K562 (cell line): ENCODE measurements at regions not wholly inside any gene's neighbourhood (a gene's known extent, or its start where the extent isn't known, plus 50 kb on each side); places are given as distances from the start of the nearest gene placed in this dataset.

Experiments used
- ATAC-seq: fragments of 200-7000 bp; cut with Tn5 transposase; 3 replicates; pipeline ENCODE4 v1.9.1; 2020; ENCODE audit warnings: moderate library complexity
- BruUV-seq: library from RNA; stranded (reverse); fragments of 400-500 nt; replicated peaks from 2 replicates; lab custom pipeline; 2021; lab: Mats Ljungman, UMichigan
- CTCF ChIA-PET: fragments of 300-600 bp; formaldehyde crosslinking; extraction: SDS; loops from one replicate; lab custom pipeline; 2021; ENCODE audit warnings: low intra/inter-chr PET ratio; lab: Yijun Ruan, JAX
- POLR2A ChIA-PET: fragments of 300-600, 350-650 bp; sonication (Branson Sonifier 250); formaldehyde crosslinking; extraction: SDS; loops from one replicate; lab custom pipeline; 2021; ENCODE audit warnings: antibody characterized with exemption, inconsistent platforms; lab: Yijun Ruan, JAX
- DNase-seq, 4 experiments: peaks; one replicate each; pipeline versions ENCODE4 v3.0.0 to v3.0.0-alpha.2; 2011 to 2018; ENCODE audit warnings: low spot score in 3 of 4, mixed read lengths in 3 of 4; ENCODE audit errors: extremely low read depth in 1 of 4
- FAIRE-seq: peaks from 2 replicates; lab custom pipeline; 2011; peaks lifted over from hg19 to GRCh38; lab: Jason Lieb, UNC
- H2AFZ ChIP-seq: 2 replicates; pipeline ENCODE4 v1.6.0; 2011; ENCODE audit warnings: low read depth, low read length, control low read depth, inconsistent platforms
- H3K27ac ChIP-seq: fragments of 200-600 bp; 3 replicates; pipeline ENCODE4 v1.8.0; 2011; ENCODE audit warnings: low read depth, mild to moderate bottlenecking, control low read depth, inconsistent platforms, low read length, moderate library complexity, mixed read lengths; ENCODE audit errors: extremely low read depth
- H3K27me3 ChIP-seq, 2 experiments: fragments of 300-600 bp in 1 of 2; 2 replicates in 1 of 2; 3 replicates in 1 of 2; pipeline versions ENCODE4 v1.6.0 to v1.8.0; 2011; ENCODE audit warnings: inconsistent platforms in 2 of 2, low read length in 2 of 2, mild to moderate bottlenecking in 1 of 2, mixed read lengths in 1 of 2, moderate library complexity in 1 of 2; ENCODE audit not compliant: control insufficient read depth in 2 of 2, insufficient read depth in 2 of 2
- H3K36me3 ChIP-seq: fragments of 300-600 bp; 3 replicates; pipeline ENCODE4 v1.8.0; 2011; ENCODE audit warnings: mild to moderate bottlenecking, low read length, inconsistent platforms; ENCODE audit not compliant: control insufficient read depth, insufficient read depth
- H3K4me1 ChIP-seq, 2 experiments: fragments of 200-600 bp in 1 of 2; replicated peaks in 1 of 2; 2 replicates in 1 of 2; 3 replicates in 1 of 2; pipeline versions ENCODE4 v1.5.1 to v1.8.0; 2011; ENCODE audit warnings: inconsistent platforms in 2 of 2, low read length in 2 of 2, mild to moderate bottlenecking in 1 of 2, mixed read lengths in 1 of 2, moderate library complexity in 1 of 2; ENCODE audit not compliant: control insufficient read depth in 2 of 2, insufficient read depth in 2 of 2
- H3K4me2 ChIP-seq: 2 replicates; pipeline ENCODE4 v1.6.1; 2011; ENCODE audit warnings: low read length, control low read depth, inconsistent platforms, mixed read lengths; ENCODE audit not compliant: insufficient read depth
- H3K4me3 ChIP-seq: fragments of 200-600 bp; sonication (generic), shearing (Covaris generic); 2 replicates; pipeline ENCODE4 v1.5.1; 2016; ENCODE audit warnings: control low read depth, inconsistent platforms
- H3K79me2 ChIP-seq: fragments of 200-600 bp; 3 replicates; pipeline ENCODE4 v1.8.0; 2011; ENCODE audit warnings: low read length, inconsistent platforms; ENCODE audit not compliant: control insufficient read depth, insufficient read depth
- H3K9ac ChIP-seq, 2 experiments: 2 replicates each; pipeline versions ENCODE4 v1.6.0 to v1.6.1; 2011; ENCODE audit warnings: low read depth in 2 of 2, low read length in 2 of 2, control low read depth in 1 of 2, inconsistent platforms in 1 of 2, mild to moderate bottlenecking in 1 of 2, mixed read lengths in 1 of 2; ENCODE audit not compliant: insufficient read depth in 1 of 2
- H3K9me1 ChIP-seq: one replicate; pipeline ENCODE4 v1.6.0; 2011; ENCODE audit warnings: inconsistent platforms, mild to moderate bottlenecking, low read length, moderate library complexity; ENCODE audit not compliant: control insufficient read depth, insufficient read depth
- H3K9me3 ChIP-seq: replicated peaks from 2 replicates; pipeline ENCODE4 v1.5.1; 2011; ENCODE audit warnings: low read depth, low read length, inconsistent platforms; ENCODE audit not compliant: control insufficient read depth, insufficient read depth
- H4K20me1 ChIP-seq: replicated peaks from 2 replicates; pipeline ENCODE4 v1.6.1; 2011; ENCODE audit warnings: low read length, inconsistent platforms, mixed read lengths; ENCODE audit not compliant: control insufficient read depth, insufficient read depth
- ASH1L ChIP-seq: fragments of 450-650 bp; IDR thresholded peaks from 2 replicates; pipeline ENCODE4 v1.6.1; 2018; ENCODE audit warnings: borderline replicate concordance, mild to moderate bottlenecking, low read depth; ENCODE audit not compliant: partially characterized antibody
- KLF13 ChIP-seq: fragments of 450-650 bp; IDR thresholded peaks from 2 replicates; pipeline ENCODE4 v1.6.1; 2016; ENCODE audit warnings: missing genetic modification characterization, low read depth, mild to moderate bottlenecking, missing compliant biosample characterization, moderate library complexity, borderline replicate concordance
- LARP7 ChIP-seq: fragments of 450-650 bp; IDR thresholded peaks from 2 replicates; pipeline ENCODE4 v1.6.1; 2016
- MCM7 ChIP-seq, 2 experiments: fragments of 450-650 bp; IDR thresholded peaks; 2 replicates each; pipeline ENCODE4 v1.6.1; 2016 to 2018
- NCOA2 ChIP-seq, 2 experiments: fragments of 450-650 bp; IDR thresholded peaks; 2 replicates each; pipeline ENCODE4 v1.6.1; 2018; ENCODE audit warnings: mild to moderate bottlenecking in 2 of 2, moderate library complexity in 1 of 2; ENCODE audit not compliant: partially characterized antibody in 2 of 2
- POLR2AphosphoS2 ChIP-seq: IDR thresholded peaks from 2 replicates; pipeline ENCODE4 v1.6.1; 2012; ENCODE audit warnings: low read length, improper control_type of control experiment
- POLR3G ChIP-seq: IDR thresholded peaks from 2 replicates; pipeline ENCODE4 v1.6.1; 2011; ENCODE audit not compliant: insufficient read length, insufficient replicate concordance; ENCODE audit errors: extremely low read depth
- TAL1 ChIP-seq: fragments of 450-650 bp; IDR thresholded peaks from 2 replicates; pipeline ENCODE4 v1.6.1; 2016; ENCODE audit warnings: mild to moderate bottlenecking
- ZNF324 ChIP-seq: fragments of 250-450 bp; sonication (Bioruptor Pico); IDR thresholded peaks from 2 replicates; pipeline ENCODE4 v1.4.0; 2020; ENCODE audit warnings: mild to moderate bottlenecking
- ZNF764 ChIP-seq: fragments of 250-450 bp; sonication (Bioruptor Pico); IDR thresholded peaks from 2 replicates; pipeline ENCODE4 v1.4.0; 2020; ENCODE audit warnings: low read depth, mild to moderate bottlenecking, moderate library complexity
- WGBS: fragments of 100-300 bp; shearing (Covaris generic); methylation state at CpG from one replicate; pipeline ENCODE4 v1.1.6; 2016; ENCODE audit warnings: low coverage, mixed read lengths; ENCODE audit not compliant: insufficient coverage; ENCODE audit errors: missing lambda C conversion rate; 5-methylcytosine and 5-hydroxymethylcytosine counted together
- in situ Hi-C: fragments of 300-500 bp; cut with MboI; formaldehyde crosslinking; loops from 4 replicates; pipeline ENCODE4 v1.15.0; 2018; ENCODE audit warnings: inconsistent platforms, mixed read lengths
- intact Hi-C: fragments of 100-400 bp; cut with micrococcal nuclease; formaldehyde crosslinking; loops from 2 replicates; pipeline ENCODE4 v1.14.2; 2022
- TF ChIP-seq, protein P1 (sequence below): fragments of 450-650 bp; IDR thresholded peaks from 2 replicates; pipeline ENCODE4 v1.6.1; 2018; ENCODE audit warnings: mild to moderate bottlenecking, low read depth; ENCODE audit not compliant: partially characterized antibody
- TF ChIP-seq, protein P2 (sequence below), 2 experiments: fragments of 250-450 bp in 1 of 2; fragments of 450-650 bp in 1 of 2; sonication (Bioruptor Pico) in 1 of 2; IDR thresholded peaks; 2 replicates each; pipeline versions ENCODE4 v1.6.1 to v1.8.0; 2016 to 2021; ENCODE audit warnings: mild to moderate bottlenecking in 2 of 2, moderate library complexity in 2 of 2, missing compliant biosample characterization in 1 of 2, missing genetic modification characterization in 1 of 2
- TF ChIP-seq, protein P3 (sequence below): sonication (generic); formaldehyde crosslinking; IDR thresholded peaks from 2 replicates; pipeline ENCODE4 v1.8.0; 2022; ENCODE audit warnings: mild to moderate bottlenecking, missing genetic modification reagents

DNA sequence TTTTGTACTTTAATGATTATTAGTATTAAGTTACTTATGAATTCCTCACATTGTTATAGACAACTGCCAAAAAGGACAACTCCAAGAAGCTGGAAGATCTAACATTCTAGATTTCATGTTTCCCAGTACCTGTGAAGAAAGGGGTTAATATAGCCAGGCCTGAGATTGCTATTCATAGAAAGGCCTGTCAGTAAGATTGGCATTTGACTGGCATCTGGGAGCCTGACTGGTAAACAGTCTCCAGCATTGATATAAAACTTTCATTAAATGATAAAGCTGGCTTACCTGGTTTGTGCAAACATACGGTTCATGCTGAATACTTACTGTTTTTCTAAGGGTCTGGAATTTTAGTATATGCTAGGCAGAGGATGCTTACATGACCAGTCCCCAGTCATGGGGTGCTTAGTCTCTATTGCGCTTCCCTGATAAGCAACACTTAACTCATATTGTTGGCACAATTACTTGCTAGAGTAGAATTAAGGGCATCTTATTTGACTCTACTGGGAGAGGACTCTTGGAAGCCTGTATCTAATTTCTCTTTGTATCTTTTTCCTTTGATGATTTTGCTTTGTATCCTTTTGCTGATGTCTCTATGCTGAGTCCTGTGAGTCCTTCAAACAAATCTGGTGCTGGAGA, 340.4 kb upstream of the SEMA6A start:
- Histone ChIP-seq H3K4me3 (no peak overlapping the region), H4K20me1 (no peaks in the 10 kb centered on the region), H3K4me2 (no peak overlapping the region), H3K27me3 (no peaks in the 10 kb centered on the region), H3K27ac (no peak overlapping the region), H3K9ac (no peak overlapping the region), H3K79me2 (no peaks in the 10 kb centered on the region), H3K9me3 (no peaks in the 10 kb centered on the region), H3K36me3 (no peaks in the 10 kb centered on the region), H3K9me1 (no peaks in the 10 kb centered on the region), H2AFZ (no peak overlapping the region), H3K4me1 (no peaks in the 10 kb centered on the region)
- TF ChIP-seq POLR2AphosphoS2 (no peak), KLF13 (tag) (no peak), NCOA2 (IDR thresholded peaks at IDR 0.05; ENCODE audit: partially characterized antibody in 2 of 2) (no peak), TAL1 (no peak), ZNF324 (CRISPR knock-in tag) (no peak), POLR3G (no peak), ASH1L (no peak), LARP7 (no peak), MCM7 (IDR thresholded peaks at IDR 0.05) (no peak), ZNF764 (CRISPR knock-in tag) (no peak)
- TF ChIP-seq, protein P1, sequence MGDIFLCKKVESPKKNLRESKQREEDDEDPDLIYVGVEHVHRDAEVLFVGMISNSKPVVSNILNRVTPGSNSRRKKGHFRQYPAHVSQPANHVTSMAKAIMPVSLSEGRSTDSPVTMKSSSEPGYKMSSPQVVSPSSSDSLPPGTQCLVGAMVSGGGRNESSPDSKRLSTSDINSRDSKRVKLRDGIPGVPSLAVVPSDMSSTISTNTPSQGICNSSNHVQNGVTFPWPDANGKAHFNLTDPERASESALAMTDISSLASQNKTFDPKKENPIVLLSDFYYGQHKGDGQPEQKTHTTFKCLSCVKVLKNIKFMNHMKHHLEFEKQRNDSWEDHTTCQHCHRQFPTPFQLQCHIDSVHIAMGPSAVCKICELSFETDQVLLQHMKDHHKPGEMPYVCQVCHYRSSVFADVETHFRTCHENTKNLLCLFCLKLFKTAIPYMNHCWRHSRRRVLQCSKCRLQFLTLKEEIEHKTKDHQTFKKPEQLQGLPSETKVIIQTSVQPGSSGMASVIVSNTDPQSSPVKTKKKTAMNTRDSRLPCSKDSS: no peak
- TF ChIP-seq, protein P2, sequence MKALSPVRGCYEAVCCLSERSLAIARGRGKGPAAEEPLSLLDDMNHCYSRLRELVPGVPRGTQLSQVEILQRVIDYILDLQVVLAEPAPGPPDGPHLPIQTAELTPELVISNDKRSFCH (CRISPR knock-in tag; IDR thresholded peaks at IDR 0.05): no peak
- TF ChIP-seq, protein P2 (tag; IDR thresholded peaks at IDR 0.05): no peak
- TF ChIP-seq, protein P3, sequence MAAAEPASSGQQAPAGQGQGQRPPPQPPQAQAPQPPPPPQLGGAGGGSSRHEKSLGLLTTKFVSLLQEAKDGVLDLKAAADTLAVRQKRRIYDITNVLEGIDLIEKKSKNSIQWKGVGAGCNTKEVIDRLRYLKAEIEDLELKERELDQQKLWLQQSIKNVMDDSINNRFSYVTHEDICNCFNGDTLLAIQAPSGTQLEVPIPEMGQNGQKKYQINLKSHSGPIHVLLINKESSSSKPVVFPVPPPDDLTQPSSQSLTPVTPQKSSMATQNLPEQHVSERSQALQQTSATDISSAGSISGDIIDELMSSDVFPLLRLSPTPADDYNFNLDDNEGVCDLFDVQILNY: no peak
- DNase-seq (no peak), ATAC-seq (no peak), FAIRE-seq (no peak)
- 0% methylated on average over 2 of the region's 2 CpGs for whole genome bisulfite sequencing
- in situ Hi-C loops (no loop called here), intact Hi-C loops (no loop called here)
- CTCF ChIA-PET: no interaction called here
- POLR2A ChIA-PET: interaction anchor here (1.0 kb wide), 1 partner anchor 15 kb away, joined by 3 read pairs; no protein-coding TSS in a partner anchor
- no TSS peak for BruUV-seq
